LNCaP clone FGC (cell line): ENCODE measurements at regions not wholly inside any gene's neighbourhood (a gene's known extent, or its start where the extent isn't known, plus 50 kb on each side); places are given as distances from the start of the nearest gene placed in this dataset.

Source experiments
- DNase-seq: peaks from one replicate; pipeline ENCODE4 v3.0.0-alpha.2; 2011; ENCODE audit warnings: low read depth
- H3K4me3 ChIP-seq: 2 replicates; pipeline ENCODE4 v1.5.1; 2011; ENCODE audit warnings: mild to moderate bottlenecking, low read depth, low read length, control low read depth
- TF ChIP-seq, protein P1 (sequence below): IDR thresholded peaks from 2 replicates; pipeline ENCODE4 v1.5.1; 2012; ENCODE audit warnings: mild to moderate bottlenecking; ENCODE audit not compliant: control insufficient read depth, insufficient read depth; ENCODE audit errors: extremely low read depth

DNA sequence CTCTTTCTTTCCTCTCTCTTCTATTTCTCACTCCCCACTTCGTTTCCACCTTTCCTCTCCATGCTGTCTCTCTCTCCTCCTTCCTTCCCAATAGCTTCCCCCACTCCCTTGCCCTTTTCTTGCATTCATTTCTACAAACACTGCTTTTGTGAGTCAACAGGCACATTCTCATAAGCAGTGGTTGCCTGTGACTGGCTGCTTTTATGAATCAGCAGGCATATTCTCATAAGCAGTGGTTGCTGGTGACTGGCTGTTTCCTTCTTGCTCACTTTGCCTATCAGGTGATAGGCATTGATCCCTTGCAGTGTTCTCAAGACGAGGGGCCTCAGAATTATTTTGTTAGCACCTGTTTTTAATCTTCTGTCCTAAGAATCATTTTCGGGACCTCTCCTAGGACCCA is 116.1 kb upstream of the ACTBL2 start:
- DNase-seq, result no peak
- TF ChIP-seq, protein P1, sequence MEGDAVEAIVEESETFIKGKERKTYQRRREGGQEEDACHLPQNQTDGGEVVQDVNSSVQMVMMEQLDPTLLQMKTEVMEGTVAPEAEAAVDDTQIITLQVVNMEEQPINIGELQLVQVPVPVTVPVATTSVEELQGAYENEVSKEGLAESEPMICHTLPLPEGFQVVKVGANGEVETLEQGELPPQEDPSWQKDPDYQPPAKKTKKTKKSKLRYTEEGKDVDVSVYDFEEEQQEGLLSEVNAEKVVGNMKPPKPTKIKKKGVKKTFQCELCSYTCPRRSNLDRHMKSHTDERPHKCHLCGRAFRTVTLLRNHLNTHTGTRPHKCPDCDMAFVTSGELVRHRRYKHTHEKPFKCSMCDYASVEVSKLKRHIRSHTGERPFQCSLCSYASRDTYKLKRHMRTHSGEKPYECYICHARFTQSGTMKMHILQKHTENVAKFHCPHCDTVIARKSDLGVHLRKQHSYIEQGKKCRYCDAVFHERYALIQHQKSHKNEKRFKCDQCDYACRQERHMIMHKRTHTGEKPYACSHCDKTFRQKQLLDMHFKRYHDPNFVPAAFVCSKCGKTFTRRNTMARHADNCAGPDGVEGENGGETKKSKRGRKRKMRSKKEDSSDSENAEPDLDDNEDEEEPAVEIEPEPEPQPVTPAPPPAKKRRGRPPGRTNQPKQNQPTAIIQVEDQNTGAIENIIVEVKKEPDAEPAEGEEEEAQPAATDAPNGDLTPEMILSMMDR, result no peak
- H3K4me3 ChIP-seq, result no peak overlapping the region

DNA sequence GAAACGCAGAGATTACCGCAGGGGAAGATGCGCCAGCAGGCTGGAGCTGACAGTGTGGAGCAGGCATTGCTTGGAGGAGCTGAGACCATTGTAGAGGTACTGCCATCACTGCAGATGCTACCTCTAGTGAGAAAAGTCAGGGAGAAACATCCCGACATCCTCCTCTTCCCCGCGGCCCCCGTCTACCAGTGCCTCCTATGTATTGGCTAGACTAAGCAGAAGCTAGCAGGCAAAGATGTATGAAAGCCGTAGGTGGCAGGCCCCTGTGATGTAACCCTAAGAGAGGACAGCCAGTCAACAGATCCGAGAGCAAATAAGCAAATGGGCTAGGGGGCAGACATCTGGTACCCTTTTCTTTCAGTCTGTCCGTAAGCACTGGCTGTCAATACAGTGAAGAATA is 115.5 kb upstream of the ACTBL2 start:
- no peak for DNase-seq
- no peak overlapping the region for H3K4me3 ChIP-seq
- TF ChIP-seq, protein P1, result no peak

DNA sequence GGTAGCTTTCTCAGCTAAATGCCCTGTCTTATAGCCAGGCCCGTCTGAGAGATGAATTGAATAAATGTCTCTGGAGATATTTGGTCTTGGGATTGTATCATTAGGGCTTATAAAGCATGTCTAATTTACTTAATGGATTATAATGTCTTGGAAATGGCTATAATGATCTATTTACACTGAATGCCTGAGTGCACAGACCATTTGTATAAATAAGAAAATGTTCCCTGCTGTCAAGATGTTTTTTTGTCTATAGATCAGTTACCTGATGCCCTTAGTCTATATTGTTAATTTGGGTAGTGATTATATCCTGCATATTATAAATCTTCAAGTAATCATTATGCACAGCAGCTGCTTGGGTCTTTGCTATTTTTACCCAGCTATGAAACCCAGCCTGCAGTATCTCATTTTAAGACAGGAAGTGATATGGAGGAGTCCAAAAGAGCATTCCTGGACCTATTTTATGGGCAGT is 112.9 kb upstream of the ACTBL2 start:
- TF ChIP-seq, protein P1, result no peak
- DNase-seq, result no peak
- H3K4me3 ChIP-seq, result no peak overlapping the region

DNA sequence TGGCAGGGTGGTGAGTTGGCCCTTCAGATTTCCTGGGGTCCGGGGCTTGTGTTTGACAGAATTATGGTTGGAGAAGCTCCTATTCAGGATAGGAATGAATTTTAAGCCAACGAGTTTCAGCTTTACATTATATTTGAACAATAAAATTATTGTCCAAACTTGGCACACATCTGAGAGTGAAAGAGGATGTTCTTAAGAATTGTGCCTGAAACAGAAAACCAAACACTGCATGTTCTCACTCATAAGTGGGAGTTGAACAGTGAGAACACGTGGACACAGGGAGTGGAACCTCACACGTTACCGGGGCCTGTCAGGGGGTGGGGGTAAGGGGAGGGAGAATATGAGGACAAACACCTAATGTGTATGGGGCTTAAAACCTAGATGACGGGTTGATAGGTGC is 111.8 kb upstream of the ACTBL2 start:
- TF ChIP-seq, protein P1, result no peak
- no peak for DNase-seq
- H3K4me3 ChIP-seq, result no peak overlapping the region

DNA sequence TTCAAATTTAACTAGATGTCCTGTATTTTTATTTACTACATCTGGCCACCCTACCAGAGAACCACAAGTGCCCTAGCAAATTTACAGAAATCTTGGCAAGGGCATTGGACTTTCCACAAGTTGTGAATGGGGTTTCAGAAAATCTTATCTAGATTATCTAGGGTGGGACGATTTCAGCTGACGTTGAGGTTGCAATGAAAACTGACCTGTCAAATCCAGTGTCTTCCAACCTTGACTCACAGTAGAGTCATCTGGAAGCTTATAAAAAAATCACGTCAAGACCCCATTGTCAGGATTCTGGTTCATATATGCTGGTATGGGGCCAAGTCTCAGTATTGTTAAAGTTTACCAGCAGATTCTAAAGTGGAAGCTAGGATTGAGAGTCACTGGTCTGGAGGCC is 109.6 kb upstream of the ACTBL2 start:
- TF ChIP-seq, protein P1, result no peak
- H3K4me3 ChIP-seq, result no peak overlapping the region
- no peak for DNase-seq

DNA sequence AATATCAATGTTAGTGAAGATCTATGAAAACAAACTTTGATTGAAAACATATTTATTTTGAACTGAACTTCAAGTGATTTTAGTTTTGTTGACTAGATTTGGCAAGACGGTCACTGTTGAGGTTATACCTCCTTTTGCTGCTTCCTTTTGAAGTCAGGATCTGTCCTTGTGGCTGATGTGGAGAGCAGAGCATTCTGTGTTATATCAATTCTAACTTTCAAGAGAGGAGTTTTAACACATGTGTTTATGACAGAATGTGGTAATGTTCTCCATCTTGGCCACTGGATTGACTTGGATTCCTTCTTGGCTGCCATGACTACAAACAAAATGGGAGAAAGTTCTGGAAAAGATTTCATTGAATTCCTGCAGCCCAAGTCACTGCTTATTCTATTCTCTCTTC is 104.0 kb upstream of the ACTBL2 start:
- TF ChIP-seq, protein P1, result no peak
- no peak for DNase-seq
- no peak overlapping the region for H3K4me3 ChIP-seq

DNA sequence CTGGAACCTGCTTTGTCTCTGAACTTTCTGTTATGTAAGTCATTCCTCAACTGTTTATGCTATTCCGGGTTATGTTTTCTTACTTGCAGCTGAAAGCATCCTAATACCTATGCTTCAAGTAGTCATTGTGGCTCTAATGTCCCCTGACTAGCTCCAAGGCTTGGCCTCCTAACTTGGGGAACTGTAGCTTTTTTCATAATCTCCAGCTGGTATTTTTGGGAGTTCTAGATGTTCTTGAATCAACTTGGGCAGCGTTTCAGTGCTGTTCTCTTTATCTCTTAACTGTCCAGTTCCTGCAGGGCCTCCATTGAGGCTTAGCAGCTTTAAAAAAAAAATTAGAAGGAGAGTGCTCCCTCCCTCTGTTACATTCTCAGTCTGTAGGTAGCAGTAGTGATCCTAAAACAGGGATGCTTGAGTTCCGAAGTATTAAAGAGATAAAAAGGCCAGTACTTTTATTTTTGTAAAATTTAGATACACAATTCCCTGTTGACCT is 100.0 kb upstream of the ACTBL2 start:
- TF ChIP-seq, protein P1, result no peak
- H3K4me3 ChIP-seq, result no peak overlapping the region
- DNase-seq, result no peak
